HFFc6 (cell line): ENCODE measurements at regions not wholly inside any gene's neighbourhood (a gene's known extent, or its start where the extent isn't known, plus 50 kb on each side); places are given as distances from the start of the nearest gene placed in this dataset.

Experiments used
- DNase-seq: peaks from one replicate; pipeline ENCODE4 v3.0.0-alpha.2; 2018
- H3K27ac Mint-ChIP-seq: 2 replicates; pipeline ENCODE4 v1.8.0; 2020; ENCODE audit warnings: mild to moderate bottlenecking, mixed read lengths
- H3K27me3 Mint-ChIP-seq: 2 replicates; pipeline ENCODE4 v1.8.0; 2021; ENCODE audit warnings: mild to moderate bottlenecking, moderate library complexity, mixed read lengths; ENCODE audit not compliant: insufficient read depth
- H3K36me3 Mint-ChIP-seq: 2 replicates; pipeline ENCODE4 v1.8.0; 2021; ENCODE audit warnings: low read depth, mixed read lengths
- H3K4me1 Mint-ChIP-seq: 2 replicates; pipeline ENCODE4 v1.8.0; 2020; ENCODE audit warnings: low read depth, mixed read lengths
- H3K4me3 Mint-ChIP-seq: 2 replicates; pipeline ENCODE4 v1.8.0; 2020; ENCODE audit warnings: mild to moderate bottlenecking, moderate library complexity, mixed read lengths
- H3K9me3 Mint-ChIP-seq: 2 replicates; pipeline ENCODE4 v1.8.0; 2020; ENCODE audit warnings: mild to moderate bottlenecking, mixed read lengths
- CTCF ChIP-seq: fragments of 200-600 bp; sonication (generic); IDR thresholded peaks from 2 replicates; pipeline ENCODE4 v1.5.0; 2021; ENCODE audit warnings: antibody characterized with exemption, mild to moderate bottlenecking

GRCh38 chr18:77329651-77330050 is 80.0 kb downstream of the GALR1 start:
- Mint-ChIP-seq H3K4me3 (no peak overlapping the region), H3K4me1 (no peaks in the 10 kb centered on the region), H3K27ac (no peak overlapping the region), H3K36me3 (no peaks in the 10 kb centered on the region), H3K9me3 (peaks cover 45% of the 10 kb centered on the region), H3K27me3 (no peaks in the 10 kb centered on the region)
- TF ChIP-seq CTCF: no peak
- no peak for DNase-seq

GRCh38 chr18:77334876-77335275 is 85.2 kb downstream of the GALR1 start:
- Mint-ChIP-seq H3K36me3 (no peaks in the 10 kb centered on the region; the same call in 1 of the 2 replicates), H3K9me3 (peaks cover 69% of the 10 kb centered on the region), H3K4me3 (no peak overlapping the region), H3K27me3 (no peaks in the 10 kb centered on the region), H3K27ac (no peak overlapping the region), H3K4me1 (no peaks in the 10 kb centered on the region)
- TF ChIP-seq CTCF: no peak
- DNase-seq: no peak

- Mint-ChIP-seq H3K4me3 (no peak overlapping the region), H3K27me3 (no peaks in the 10 kb centered on the region), H3K36me3 (no peaks in the 10 kb centered on the region; the same call in 1 of the 2 replicates), H3K9me3 (peaks cover 65% of the 10 kb centered on the region), H3K4me1 (no peaks in the 10 kb centered on the region), H3K27ac (no peak overlapping the region)
- no peak for TF ChIP-seq CTCF
- no peak for DNase-seq
These were observed 88.0 kb downstream of the GALR1 start for GRCh38 chr18:77337604-77338003.

GRCh38 chr18:77339093-77339492 is 89.4 kb downstream of the GALR1 start:
- Mint-ChIP-seq H3K4me1 (no peaks in the 10 kb centered on the region), H3K27me3 (no peaks in the 10 kb centered on the region), H3K4me3 (no peak overlapping the region), H3K9me3 (peaks cover 54% of the 10 kb centered on the region), H3K27ac (no peak overlapping the region), H3K36me3 (no peaks in the 10 kb centered on the region; the same call in 1 of the 2 replicates)
- DNase-seq: no peak
- TF ChIP-seq CTCF: no peak

- Mint-ChIP-seq H3K4me1 (no peaks in the 10 kb centered on the region), H3K27ac (no peak overlapping the region), H3K9me3 (peaks cover 54% of the 10 kb centered on the region), H3K4me3 (no peak overlapping the region), H3K36me3 (peaks cover 3% of the 10 kb centered on the region; the same call in 1 of the 2 replicates), H3K27me3 (no peaks in the 10 kb centered on the region)
- DNase-seq: no peak
- TF ChIP-seq CTCF: no peak
These were observed 90.0 kb downstream of the GALR1 start for GRCh38 chr18:77339623-77340022.

- Mint-ChIP-seq H3K9me3 (peaks cover 48% of the 10 kb centered on the region), H3K27ac (no peak overlapping the region), H3K4me1 (no peaks in the 10 kb centered on the region), H3K27me3 (no peaks in the 10 kb centered on the region), H3K4me3 (no peak overlapping the region), H3K36me3 (peaks cover 5% of the 10 kb centered on the region; the same call in 1 of the 2 replicates)
- DNase-seq: no peak
- no peak for TF ChIP-seq CTCF
These were observed 91.2 kb downstream of the GALR1 start for GRCh38 chr18:77340815-77341214.
